OCI-LY3 (cell line): ENCODE measurements at regions not wholly inside any gene's neighbourhood (a gene's known extent, or its start where the extent isn't known, plus 50 kb on each side); places are given as distances from the start of the nearest gene placed in this dataset.

Experiments
- CTCF ChIP-seq: fragments of 200-600, 300-600 bp; sonication (generic); IDR thresholded peaks from 2 replicates; pipeline ENCODE4 v1.5.1; 2014; ENCODE audit warnings: antibody characterized with exemption, low read length, low read depth
- EZH2phosphoT487 ChIP-seq: fragments of 200-600 bp; shearing (Covaris generic); IDR thresholded peaks from 2 replicates; pipeline ENCODE4 v1.6.1; 2018; ENCODE audit warnings: antibody characterized with exemption, mixed run types, low read depth

- no peak for TF ChIP-seq CTCF
- no peak for TF ChIP-seq EZH2phosphoT487
Measured at GRCh38 chr3:188057124-188057523, 96.8 kb upstream of the LPP start.
